Endothelial cell of umbilical vein (primary cell): ENCODE measurements at regions not wholly inside any gene's neighbourhood (a gene's known extent, or its start where the extent isn't known, plus 50 kb on each side); places are given as distances from the start of the nearest gene placed in this dataset.

Source experiments
- BruUV-seq: library from RNA; stranded (reverse); fragments of 400-500 nt; replicated peaks from 2 replicates; lab custom pipeline; 2021; lab: Mats Ljungman, UMichigan
- CTCF ChIA-PET: fragments of 300-600, 350-600 bp; sonication (Branson Sonifier 250); formaldehyde crosslinking; loops from one replicate; lab custom pipeline; 2021; ENCODE audit warnings: antibody characterized with exemption, inconsistent platforms; lab: Charles Lee
- POLR2A ChIA-PET: fragments of 300-600, 350-600 bp; sonication (Branson Sonifier 250); formaldehyde crosslinking; loops from one replicate; lab custom pipeline; 2021; ENCODE audit warnings: antibody characterized with exemption, inconsistent platforms; lab: Charles Lee
- DNase-seq: peaks from one replicate; pipeline ENCODE4 v3.0.0-alpha.2; 2011; ENCODE audit warnings: low read depth, low spot score
- FAIRE-seq: peaks from 2 replicates; lab custom pipeline; 2011; peaks lifted over from hg19 to GRCh38; lab: Jason Lieb, UNC
- H2AFZ ChIP-seq: 2 replicates; pipeline ENCODE4 v1.6.0; 2012; ENCODE audit warnings: low read depth, low read length, control low read depth, inconsistent platforms
- H3K27ac ChIP-seq: 2 replicates; pipeline ENCODE4 v1.5.1; 2011; ENCODE audit warnings: low read depth, mild to moderate bottlenecking, control low read depth, low read length, moderate library complexity; ENCODE audit not compliant: insufficient read depth
- H3K27me3 ChIP-seq, 2 experiments: 2 replicates each; pipeline versions ENCODE4 v1.6.0 to v1.6.1; 2011; ENCODE audit warnings: low read length in 2 of 2, mixed read lengths in 1 of 2; ENCODE audit not compliant: control insufficient read depth in 2 of 2, insufficient read depth in 2 of 2
- H3K36me3 ChIP-seq, 2 experiments: 2 replicates in 1 of 2; 3 replicates in 1 of 2; pipeline ENCODE4 v1.5.1; 2011; ENCODE audit warnings: low read length in 2 of 2, mild to moderate bottlenecking in 1 of 2, moderate library complexity in 1 of 2; ENCODE audit not compliant: control insufficient read depth in 2 of 2, insufficient read depth in 2 of 2; ENCODE audit errors: extremely low read depth in 1 of 2
- H3K4me1 ChIP-seq: 3 replicates; pipeline ENCODE4 v1.5.1; 2011; ENCODE audit warnings: mild to moderate bottlenecking, low read length; ENCODE audit not compliant: control insufficient read depth, insufficient read depth; ENCODE audit errors: extremely low read depth
- H3K4me2 ChIP-seq: 2 replicates; pipeline ENCODE4 v1.6.1; 2011; ENCODE audit warnings: low read length, control low read depth, mixed read lengths; ENCODE audit not compliant: insufficient read depth
- H3K4me3 ChIP-seq, 3 experiments: fragments of 200-600 bp in 1 of 3; sonication (generic), shearing (Covaris generic) in 1 of 3; replicated peaks in 1 of 3; 2 replicates each; pipeline ENCODE4 v1.5.1; 2011 to 2016; ENCODE audit warnings: control low read depth in 3 of 3, low read length in 3 of 3, mild to moderate bottlenecking in 2 of 3, inconsistent platforms in 1 of 3, low read depth in 1 of 3, moderate library complexity in 1 of 3; ENCODE audit not compliant: insufficient read depth in 1 of 3
- H3K79me2 ChIP-seq: 2 replicates; pipeline ENCODE4 v1.6.0; 2012; ENCODE audit warnings: low read length, inconsistent platforms; ENCODE audit not compliant: control insufficient read depth, insufficient read depth
- H3K9ac ChIP-seq: replicated peaks from 2 replicates; pipeline ENCODE3; 2011; ENCODE audit warnings: low read length, control low read depth; ENCODE audit not compliant: insufficient read depth; ENCODE audit errors: extremely low read depth
- H3K9me1 ChIP-seq: replicated peaks from 3 replicates; pipeline ENCODE4 v1.6.0; 2011; ENCODE audit warnings: mild to moderate bottlenecking, low read length; ENCODE audit not compliant: control insufficient read depth, insufficient read depth; ENCODE audit errors: extremely low read depth
- H3K9me3 ChIP-seq: replicated peaks from 2 replicates; pipeline ENCODE4 v1.5.1; 2012; ENCODE audit warnings: low read length, inconsistent platforms; ENCODE audit not compliant: control insufficient read depth, insufficient read depth
- H4K20me1 ChIP-seq: replicated peaks from 2 replicates; pipeline ENCODE3; 2011; ENCODE audit warnings: mild to moderate bottlenecking, low read length; ENCODE audit not compliant: control insufficient read depth, insufficient read depth; ENCODE audit errors: extremely low read depth
- EZH2 ChIP-seq: IDR thresholded peaks from 2 replicates; pipeline ENCODE4 v1.6.1; 2012; ENCODE audit warnings: borderline replicate concordance, low read depth, mild to moderate bottlenecking, moderate library complexity, low read length, inconsistent platforms; ENCODE audit not compliant: severe bottlenecking
- FOS ChIP-seq: IDR thresholded peaks from 2 replicates; pipeline ENCODE4 v1.6.1; 2011; ENCODE audit warnings: mild to moderate bottlenecking, low read length, moderate library complexity, borderline replicate concordance; ENCODE audit not compliant: insufficient read depth
- GATA2 ChIP-seq: IDR thresholded peaks from 2 replicates; pipeline ENCODE4 v1.7.0; 2011; ENCODE audit warnings: low read depth, mild to moderate bottlenecking, moderate library complexity, mixed read lengths, low read length; ENCODE audit not compliant: insufficient read length, insufficient read depth
- JUN ChIP-seq: IDR thresholded peaks from 2 replicates; pipeline ENCODE4 v1.6.1; 2011; ENCODE audit warnings: borderline replicate concordance, low read depth; ENCODE audit not compliant: insufficient read length, insufficient read depth
- MYC ChIP-seq: IDR thresholded peaks from one replicate; pipeline ENCODE4 v1.6.1; 2011; ENCODE audit warnings: mild to moderate bottlenecking, low read depth, low read length
- POLR2A ChIP-seq: IDR thresholded peaks from 2 replicates; pipeline ENCODE4 v1.6.1; 2012; ENCODE audit warnings: low read depth, mild to moderate bottlenecking, control low read depth, low read length
- POLR2AphosphoS5 ChIP-seq: IDR thresholded peaks from 2 replicates; pipeline ENCODE4 v1.6.1; 2012; ENCODE audit warnings: low read depth, mild to moderate bottlenecking, control low read depth, low read length, moderate library complexity; ENCODE audit not compliant: insufficient read depth
- dilution Hi-C: fragments of 300-500 bp; cut with MboI; formaldehyde crosslinking; loops from one replicate; pipeline ENCODE4 v1.15.0; 2019; ENCODE audit warnings: low sequenced_read_pairs; ENCODE audit not compliant: extremely low pct_ligation_motif_present
- intact Hi-C: fragments of 100-400 bp; cut with micrococcal nuclease; formaldehyde crosslinking; loops from one replicate; pipeline ENCODE4 v1.10.0; 2022
- TF ChIP-seq, protein P1 (sequence below): IDR thresholded peaks from 2 replicates; pipeline ENCODE4 v1.6.1; 2011; ENCODE audit not compliant: insufficient read depth, insufficient read length
- TF ChIP-seq, protein P2 (sequence below), 2 donors: IDR thresholded peaks; 1 replicate in 1 of 2; 2 replicates in 1 of 2; pipeline ENCODE4 v1.5.1; 2011; ENCODE audit warnings: low read length in 2 of 2, mild to moderate bottlenecking in 2 of 2, moderate library complexity in 2 of 2, control low read depth in 1 of 2, inconsistent platforms in 1 of 2, low read depth in 1 of 2; ENCODE audit not compliant: insufficient read depth in 1 of 2; ENCODE audit errors: extremely low read depth in 1 of 2

- POLR2A ChIA-PET = no interaction called here
- no peaks in the 10 kb centered on the region for H3K79me2 ChIP-seq
- no peak overlapping the region for H3K4me3 ChIP-seq
- BruUV-seq = no TSS peak
- no peak for DNase-seq
- intact Hi-C loops (no loop called here), dilution Hi-C loops (no loop called here)
- peaks cover 17% of the 10 kb centered on the region for H3K4me1 ChIP-seq
- CTCF ChIA-PET = no interaction called here
- TF ChIP-seq POLR2A = no peak
- TF ChIP-seq, protein P1, sequence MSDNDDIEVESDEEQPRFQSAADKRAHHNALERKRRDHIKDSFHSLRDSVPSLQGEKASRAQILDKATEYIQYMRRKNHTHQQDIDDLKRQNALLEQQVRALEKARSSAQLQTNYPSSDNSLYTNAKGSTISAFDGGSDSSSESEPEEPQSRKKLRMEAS = no peak
- H3K9ac ChIP-seq = no peak overlapping the region
- no peak overlapping the region for H2AFZ ChIP-seq
- H3K9me3 ChIP-seq = no peaks in the 10 kb centered on the region
- H3K36me3 ChIP-seq = no peaks in the 10 kb centered on the region
- H3K4me2 ChIP-seq = no peak overlapping the region
- no peaks in the 10 kb centered on the region for H4K20me1 ChIP-seq
- FAIRE-seq = no peak
- H3K27me3 ChIP-seq = no peaks in the 10 kb centered on the region
- H3K9me1 ChIP-seq = no peaks in the 10 kb centered on the region
- H3K27ac ChIP-seq = no peak overlapping the region
Measured at GRCh38 chr11:15747671-15748070, 608.7 kb downstream of the SOX6 start.

- no TSS peak for BruUV-seq
- no peaks in the 10 kb centered on the region for H3K27me3 ChIP-seq
- POLR2A ChIA-PET = no interaction called here
Measured at GRCh38 chr11:15748132-15748531, 608.2 kb downstream of the SOX6 start.

More at GRCh38 chr11:15748132-15748531, 608.2 kb downstream of the SOX6 start:
- no peaks in the 10 kb centered on the region for H3K36me3 ChIP-seq
- intact Hi-C loops = no loop called here
- DNase-seq (no peak), FAIRE-seq (no peak)
- no peak overlapping the region for H3K4me3 ChIP-seq
- H3K9ac ChIP-seq = no peak overlapping the region
- dilution Hi-C loops = no loop called here
- TF ChIP-seq GATA2 (no peak), POLR2A (no peak), EZH2 (no peak), POLR2AphosphoS5 (no peak), FOS (no peak), MYC (no peak), JUN (no peak)
- TF ChIP-seq, protein P2, sequence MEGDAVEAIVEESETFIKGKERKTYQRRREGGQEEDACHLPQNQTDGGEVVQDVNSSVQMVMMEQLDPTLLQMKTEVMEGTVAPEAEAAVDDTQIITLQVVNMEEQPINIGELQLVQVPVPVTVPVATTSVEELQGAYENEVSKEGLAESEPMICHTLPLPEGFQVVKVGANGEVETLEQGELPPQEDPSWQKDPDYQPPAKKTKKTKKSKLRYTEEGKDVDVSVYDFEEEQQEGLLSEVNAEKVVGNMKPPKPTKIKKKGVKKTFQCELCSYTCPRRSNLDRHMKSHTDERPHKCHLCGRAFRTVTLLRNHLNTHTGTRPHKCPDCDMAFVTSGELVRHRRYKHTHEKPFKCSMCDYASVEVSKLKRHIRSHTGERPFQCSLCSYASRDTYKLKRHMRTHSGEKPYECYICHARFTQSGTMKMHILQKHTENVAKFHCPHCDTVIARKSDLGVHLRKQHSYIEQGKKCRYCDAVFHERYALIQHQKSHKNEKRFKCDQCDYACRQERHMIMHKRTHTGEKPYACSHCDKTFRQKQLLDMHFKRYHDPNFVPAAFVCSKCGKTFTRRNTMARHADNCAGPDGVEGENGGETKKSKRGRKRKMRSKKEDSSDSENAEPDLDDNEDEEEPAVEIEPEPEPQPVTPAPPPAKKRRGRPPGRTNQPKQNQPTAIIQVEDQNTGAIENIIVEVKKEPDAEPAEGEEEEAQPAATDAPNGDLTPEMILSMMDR (IDR thresholded peaks at IDR 0.05; ENCODE audit: extremely low read depth in 1 of 2, insufficient read depth in 1 of 2, low read depth in 1 of 2, low read length in 2 of 2) = no peak
- TF ChIP-seq, protein P1 = no peak
- no peak overlapping the region for H3K27ac ChIP-seq
- no peaks in the 10 kb centered on the region for H3K9me3 ChIP-seq
- no peaks in the 10 kb centered on the region for H3K79me2 ChIP-seq
- H3K9me1 ChIP-seq = no peaks in the 10 kb centered on the region
- no peak overlapping the region for H2AFZ ChIP-seq
- H3K4me2 ChIP-seq = no peak overlapping the region
- CTCF ChIA-PET = interaction anchor here (1.1 to 1.5 kb wide), 3 partner anchors 12 to 99 kb away, joined by 3 to 4 read pairs (median 3); no protein-coding TSS in a partner anchor
- H4K20me1 ChIP-seq = no peaks in the 10 kb centered on the region
- peaks cover 12% of the 10 kb centered on the region for H3K4me1 ChIP-seq
